ENCODE measurements at regions not wholly inside any gene's neighbourhood (a gene's known extent, or its start where the extent isn't known, plus 50 kb on each side); places are given as distances from the start of the nearest gene placed in this dataset.
"Not testable (repeated sequence)": the region's sequence is repeated elsewhere in the genome, so short reads cannot be mapped to it uniquely, and the experiment has no call there.

- no peaks in the 10 kb centered on the region for H3K27me3 Mint-ChIP-seq (ENCODE audit: low read depth)
- H3K9me3 Mint-ChIP-seq, result peaks cover 11% of the 10 kb centered on the region in 2 donors
- H3K4me1 Mint-ChIP-seq (ENCODE audit: low read depth), result no peaks in the 10 kb centered on the region
- H3K27ac Mint-ChIP-seq, result no peak overlapping the region
- no peak for ATAC-seq (replicated peaks in 1 of 2)
- H3K4me3 Mint-ChIP-seq, result no peak overlapping the region
- no peaks in the 10 kb centered on the region for H3K36me3 Mint-ChIP-seq (ENCODE audit: insufficient read depth in 2 of 2)
- DNase-seq, result no peak
Observed at GRCh38 chr16:65600629-65601028, 478.8 kb upstream of the CDH11 start.

DNA sequence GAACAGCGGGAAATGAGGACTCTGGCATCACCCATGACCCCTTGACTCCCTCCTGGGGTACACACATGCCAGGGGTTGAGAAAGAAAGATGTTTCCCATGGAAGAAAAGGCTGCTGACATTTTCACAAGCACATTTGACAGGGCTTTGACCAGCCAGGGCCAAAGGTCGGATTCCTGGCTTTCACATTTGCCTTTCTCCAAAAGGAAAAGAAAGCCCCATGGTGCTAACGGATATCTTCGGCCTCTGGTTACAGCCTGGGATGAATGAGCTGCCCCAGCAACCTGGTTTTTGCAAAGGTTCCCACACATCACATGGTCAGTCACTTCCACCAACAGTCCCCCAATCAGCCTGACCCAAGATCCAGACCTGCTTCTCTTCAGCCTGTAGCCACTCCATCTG is 478.2 kb upstream of the CDH11 start:
- H3K9me3 Mint-ChIP-seq, result peaks cover 12% of the 10 kb centered on the region in 2 donors
- no peaks in the 10 kb centered on the region for H3K36me3 Mint-ChIP-seq (ENCODE audit: insufficient read depth in 2 of 2)
- ATAC-seq (replicated peaks in 1 of 2) (no peak), DNase-seq (no peak)
- H3K4me1 Mint-ChIP-seq (ENCODE audit: low read depth), result no peaks in the 10 kb centered on the region
- no peak overlapping the region for H3K4me3 Mint-ChIP-seq
- no peak overlapping the region for H3K27ac Mint-ChIP-seq
- H3K27me3 Mint-ChIP-seq (ENCODE audit: low read depth), result no peaks in the 10 kb centered on the region

GRCh38 chr16:65598621-65599020 is 476.8 kb upstream of the CDH11 start:
- ATAC-seq (replicated peaks in 1 of 2) (no peak), DNase-seq (no peak)
- H3K27ac Mint-ChIP-seq, result no peak overlapping the region
- H3K4me3 Mint-ChIP-seq, result no peak overlapping the region
- H3K4me1 Mint-ChIP-seq (ENCODE audit: low read depth), result no peaks in the 10 kb centered on the region
- H3K27me3 Mint-ChIP-seq (ENCODE audit: low read depth), result no peaks in the 10 kb centered on the region
- H3K9me3 Mint-ChIP-seq, result peaks cover 9 to 12% of the 10 kb centered on the region in 2 donors
- no peaks in the 10 kb centered on the region for H3K36me3 Mint-ChIP-seq (ENCODE audit: insufficient read depth in 2 of 2)

GRCh38 chr16:65583498-65583897 is 461.6 kb upstream of the CDH11 start:
- no peak for ATAC-seq (replicated peaks in 1 of 2)
- no peak for DNase-seq
- no peak overlapping the region for H3K4me3 Mint-ChIP-seq
- no peak overlapping the region for H3K27ac Mint-ChIP-seq
- H3K9me3 Mint-ChIP-seq, result peaks cover 3 to 4% of the 10 kb centered on the region in 2 donors
- no peaks in the 10 kb centered on the region for H3K4me1 Mint-ChIP-seq (ENCODE audit: low read depth)
- H3K27me3 Mint-ChIP-seq (ENCODE audit: low read depth), result no peaks in the 10 kb centered on the region
- no peaks in the 10 kb centered on the region for H3K36me3 Mint-ChIP-seq (ENCODE audit: insufficient read depth in 2 of 2)

- ATAC-seq (replicated peaks in 1 of 2), result no peak
- H3K4me3 Mint-ChIP-seq, result no peak overlapping the region
Observed at GRCh38 chr16:65579050-65579449, 457.2 kb upstream of the CDH11 start.

GRCh38 chr16:65576631-65577030 is 454.8 kb upstream of the CDH11 start:
- DNase-seq (no peak), ATAC-seq (replicated peaks in 1 of 2) (no peak)
- H3K9me3 Mint-ChIP-seq, result peaks cover 5 to 8% of the 10 kb centered on the region in 2 donors
- H3K4me3 Mint-ChIP-seq, result no peak overlapping the region
- no peak overlapping the region for H3K27ac Mint-ChIP-seq
- H3K36me3 Mint-ChIP-seq (ENCODE audit: insufficient read depth in 2 of 2), result no peaks in the 10 kb centered on the region
- H3K4me1 Mint-ChIP-seq (ENCODE audit: low read depth), result no peaks in the 10 kb centered on the region
- H3K27me3 Mint-ChIP-seq (ENCODE audit: low read depth), result no peaks in the 10 kb centered on the region

More at GRCh38 chr16:65579050-65579449, 457.2 kb upstream of the CDH11 start:
- no peaks in the 10 kb centered on the region for H3K36me3 Mint-ChIP-seq (ENCODE audit: insufficient read depth in 2 of 2)
- no peak for DNase-seq
- H3K4me1 Mint-ChIP-seq (ENCODE audit: low read depth), result no peaks in the 10 kb centered on the region
- no peak overlapping the region for H3K27ac Mint-ChIP-seq
- peaks cover 7 to 8% of the 10 kb centered on the region in 2 donors for H3K9me3 Mint-ChIP-seq
- no peaks in the 10 kb centered on the region for H3K27me3 Mint-ChIP-seq (ENCODE audit: low read depth)

GRCh38 chr16:65576139-65576538 is 454.3 kb upstream of the CDH11 start:
- no peak for ATAC-seq (replicated peaks in 1 of 2)
- Mint-ChIP-seq H3K4me1 (ENCODE audit: low read depth) (no peaks in the 10 kb centered on the region), H3K9me3 (peaks cover 5 to 8% of the 10 kb centered on the region in 2 donors), H3K36me3 (ENCODE audit: insufficient read depth in 2 of 2) (no peaks in the 10 kb centered on the region), H3K4me3 (no peak overlapping the region), H3K27ac (no peak overlapping the region), H3K27me3 (ENCODE audit: low read depth) (no peaks in the 10 kb centered on the region)
- no peak for DNase-seq

GRCh38 chr16:65574326-65574966 is 452.6 kb upstream of the CDH11 start:
- H3K4me1 Mint-ChIP-seq (ENCODE audit: low read depth), result no peaks in the 10 kb centered on the region
- DNase-seq, result no peak
- no peaks in the 10 kb centered on the region for H3K27me3 Mint-ChIP-seq (ENCODE audit: low read depth)
- no peak overlapping the region for H3K4me3 Mint-ChIP-seq
- no peak for ATAC-seq (replicated peaks in 1 of 2)
- no peak overlapping the region for H3K27ac Mint-ChIP-seq
- peaks cover 5 to 14% of the 10 kb centered on the region in 2 donors for H3K9me3 Mint-ChIP-seq
- peaks cover 0 to 3% of the 10 kb centered on the region in 2 donors for H3K36me3 Mint-ChIP-seq (ENCODE audit: insufficient read depth in 2 of 2)

- no peak for ATAC-seq (replicated peaks in 1 of 2)
- Mint-ChIP-seq H3K9me3 (peaks cover 5 to 14% of the 10 kb centered on the region in 2 donors), H3K27me3 (ENCODE audit: low read depth) (no peaks in the 10 kb centered on the region), H3K4me3 (no peak overlapping the region), H3K27ac (no peak overlapping the region), H3K4me1 (ENCODE audit: low read depth) (no peaks in the 10 kb centered on the region), H3K36me3 (ENCODE audit: insufficient read depth in 2 of 2) (peaks cover 0 to 3% of the 10 kb centered on the region in 2 donors)
- DNase-seq, result no peak
Observed at GRCh38 chr16:65572156-65572555, 450.3 kb upstream of the CDH11 start.

GRCh38 chr16:65570261-65570660 is 448.4 kb upstream of the CDH11 start:
- H3K36me3 Mint-ChIP-seq (ENCODE audit: insufficient read depth in 2 of 2), result peaks cover 0 to 3% of the 10 kb centered on the region in 2 donors
- no peaks in the 10 kb centered on the region for H3K27me3 Mint-ChIP-seq (ENCODE audit: low read depth)
- ATAC-seq (replicated peaks in 1 of 2) (no peak), DNase-seq (no peak)
- no peak overlapping the region for H3K27ac Mint-ChIP-seq
- peaks cover 0 to 6% of the 10 kb centered on the region in 2 donors for H3K9me3 Mint-ChIP-seq
- no peaks in the 10 kb centered on the region for H3K4me1 Mint-ChIP-seq (ENCODE audit: low read depth)
- no peak overlapping the region for H3K4me3 Mint-ChIP-seq

DNA sequence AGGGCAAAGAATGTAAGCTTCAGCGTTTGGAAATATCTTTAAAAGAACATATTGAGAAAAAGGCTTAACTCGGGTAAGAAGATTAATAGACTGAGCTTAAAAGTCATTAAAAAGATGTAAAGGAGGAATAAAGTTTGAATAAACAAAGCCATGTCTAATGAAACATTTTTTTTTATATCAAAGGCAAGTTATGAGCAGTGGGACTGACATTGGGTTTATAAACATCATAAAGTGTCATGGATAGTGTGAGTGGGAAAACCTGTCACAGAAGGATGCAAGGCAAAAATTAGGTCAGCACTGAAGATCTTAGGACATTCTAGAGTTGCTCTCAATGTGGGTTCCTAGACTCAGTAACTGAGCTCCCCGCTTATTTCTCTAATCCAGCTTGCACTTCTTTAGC is 438.0 kb upstream of the CDH11 start:
- no peak overlapping the region for H3K27ac Mint-ChIP-seq
- no peaks in the 10 kb centered on the region for H3K4me1 Mint-ChIP-seq (ENCODE audit: low read depth)
- H3K36me3 Mint-ChIP-seq (ENCODE audit: insufficient read depth in 2 of 2), result no peaks in the 10 kb centered on the region

DNA sequence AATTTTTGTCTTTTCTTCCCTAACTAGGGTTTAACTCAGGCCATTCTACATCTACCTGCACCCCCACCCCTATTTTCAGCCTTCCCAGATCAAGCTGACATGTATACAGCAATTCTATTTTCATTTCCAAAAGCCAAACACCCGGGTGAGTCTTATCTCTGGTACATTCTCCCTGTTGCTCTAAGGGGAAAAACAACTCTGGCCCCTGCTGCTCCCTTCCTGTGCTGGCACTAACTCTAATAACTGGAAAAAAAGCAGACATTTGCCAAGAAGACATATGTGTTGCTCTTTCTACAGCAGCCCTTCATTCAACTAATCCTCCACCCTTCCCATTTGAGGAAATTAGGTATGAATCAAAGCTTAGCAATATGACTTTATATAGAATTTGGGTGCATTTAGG is 427.8 kb upstream of the CDH11 start:
- not testable (repeated sequence) for H3K4me3 Mint-ChIP-seq; H3K4me1 Mint-ChIP-seq (ENCODE audit: low read depth); H3K36me3 Mint-ChIP-seq (ENCODE audit: insufficient read depth in 2 of 2); H3K27me3 Mint-ChIP-seq (ENCODE audit: low read depth); H3K9me3 Mint-ChIP-seq; DNase-seq; H3K27ac Mint-ChIP-seq; ATAC-seq (replicated peaks in 1 of 2)

More for the DNA sequence above, 438.0 kb upstream of the CDH11 start:
- no peaks in the 10 kb centered on the region for H3K27me3 Mint-ChIP-seq (ENCODE audit: low read depth)
- ATAC-seq (replicated peaks in 1 of 2), result no peak
- H3K4me3 Mint-ChIP-seq, result no peak overlapping the region
- DNase-seq, result no peak
- peaks cover 6 to 9% of the 10 kb centered on the region in 2 donors for H3K9me3 Mint-ChIP-seq

GRCh38 chr16:65548470-65548869 is 426.6 kb upstream of the CDH11 start:
- no peaks in the 10 kb centered on the region for H3K4me1 Mint-ChIP-seq (ENCODE audit: low read depth)
- no peaks in the 10 kb centered on the region for H3K27me3 Mint-ChIP-seq (ENCODE audit: low read depth)
- H3K4me3 Mint-ChIP-seq, result no peak overlapping the region
- peaks cover 1 to 2% of the 10 kb centered on the region in 2 donors for H3K36me3 Mint-ChIP-seq (ENCODE audit: insufficient read depth in 2 of 2)
- DNase-seq (no peak), ATAC-seq (replicated peaks in 1 of 2) (no peak)
- H3K27ac Mint-ChIP-seq, result no peak overlapping the region
- peaks cover 4 to 5% of the 10 kb centered on the region in 2 donors for H3K9me3 Mint-ChIP-seq

GRCh38 chr16:65547772-65548446 is 426.0 kb upstream of the CDH11 start:
- Mint-ChIP-seq H3K27ac (no peak overlapping the region), H3K27me3 (ENCODE audit: low read depth) (no peaks in the 10 kb centered on the region), H3K4me1 (ENCODE audit: low read depth) (no peaks in the 10 kb centered on the region), H3K9me3 (peaks cover 4 to 6% of the 10 kb centered on the region in 2 donors), H3K4me3 (no peak overlapping the region), H3K36me3 (ENCODE audit: insufficient read depth in 2 of 2) (peaks cover 1 to 2% of the 10 kb centered on the region in 2 donors)
- ATAC-seq (replicated peaks in 1 of 2), result no peak
- DNase-seq, result no peak
